ENCODE measurements at regions not wholly inside any gene's neighbourhood (a gene's known extent, or its start where the extent isn't known, plus 50 kb on each side); places are given as distances from the start of the nearest gene placed in this dataset.

DNA sequence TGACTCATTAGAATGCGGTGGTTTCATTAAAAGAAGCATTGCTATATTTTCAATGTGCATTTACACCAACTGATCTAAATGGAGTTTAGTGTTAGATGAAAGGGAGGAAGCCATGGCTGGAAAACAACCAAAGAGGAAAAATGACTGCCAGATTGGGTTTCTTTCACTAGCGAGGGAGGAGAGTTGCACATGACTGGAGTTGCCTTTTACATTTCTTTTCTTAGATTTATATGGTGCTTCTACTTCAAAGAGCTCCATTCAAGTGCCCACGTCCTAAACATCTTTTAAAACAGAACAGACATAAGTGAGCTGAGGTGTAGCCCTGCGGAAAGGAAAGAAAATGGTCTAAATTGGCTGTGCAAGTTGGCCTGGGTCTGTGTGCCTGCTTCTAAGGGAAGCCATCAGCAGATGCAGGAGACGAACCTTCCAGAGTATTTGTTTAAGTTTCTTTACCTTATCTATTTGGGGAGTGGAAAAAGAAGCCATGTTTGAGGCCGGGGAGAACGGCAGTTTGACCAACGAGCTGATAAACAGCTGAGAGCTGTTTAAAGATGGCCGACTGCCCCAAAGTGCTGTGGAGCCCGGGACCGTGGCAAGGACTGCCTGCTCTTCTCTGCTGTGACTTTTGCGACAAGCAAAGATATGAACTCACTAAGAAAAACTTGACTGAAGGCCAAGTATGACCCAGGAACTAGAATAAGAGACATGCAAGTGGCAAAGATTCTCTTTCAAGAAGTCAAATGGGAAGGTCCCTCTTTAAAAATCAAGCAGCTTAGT lies 327.0 kb downstream of the ZNF516 start:
- Histone ChIP-seq H3K9me3 (no peaks in the 10 kb centered on the region), H3K27ac (no peak overlapping the region), H3K4me3 (no peak overlapping the region), H3K27me3 (replicated peaks; ENCODE audit: insufficient read depth) (no peaks in the 10 kb centered on the region), H3K4me1 (ENCODE audit: control insufficient read depth in 1 of 2, low read depth in 2 of 2) (no peaks in the 10 kb centered on the region), H3K36me3 (no peaks in the 10 kb centered on the region)
- TF ChIP-seq, protein P1, sequence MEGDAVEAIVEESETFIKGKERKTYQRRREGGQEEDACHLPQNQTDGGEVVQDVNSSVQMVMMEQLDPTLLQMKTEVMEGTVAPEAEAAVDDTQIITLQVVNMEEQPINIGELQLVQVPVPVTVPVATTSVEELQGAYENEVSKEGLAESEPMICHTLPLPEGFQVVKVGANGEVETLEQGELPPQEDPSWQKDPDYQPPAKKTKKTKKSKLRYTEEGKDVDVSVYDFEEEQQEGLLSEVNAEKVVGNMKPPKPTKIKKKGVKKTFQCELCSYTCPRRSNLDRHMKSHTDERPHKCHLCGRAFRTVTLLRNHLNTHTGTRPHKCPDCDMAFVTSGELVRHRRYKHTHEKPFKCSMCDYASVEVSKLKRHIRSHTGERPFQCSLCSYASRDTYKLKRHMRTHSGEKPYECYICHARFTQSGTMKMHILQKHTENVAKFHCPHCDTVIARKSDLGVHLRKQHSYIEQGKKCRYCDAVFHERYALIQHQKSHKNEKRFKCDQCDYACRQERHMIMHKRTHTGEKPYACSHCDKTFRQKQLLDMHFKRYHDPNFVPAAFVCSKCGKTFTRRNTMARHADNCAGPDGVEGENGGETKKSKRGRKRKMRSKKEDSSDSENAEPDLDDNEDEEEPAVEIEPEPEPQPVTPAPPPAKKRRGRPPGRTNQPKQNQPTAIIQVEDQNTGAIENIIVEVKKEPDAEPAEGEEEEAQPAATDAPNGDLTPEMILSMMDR (IDR thresholded peaks at IDR 0.05), result no peak
- ATAC-seq (ENCODE audit: insufficient number of reproducible peaks, low FRiP score, low read depth) (no peak), DNase-seq (ENCODE audit: low spot score) (no peak)

DNA sequence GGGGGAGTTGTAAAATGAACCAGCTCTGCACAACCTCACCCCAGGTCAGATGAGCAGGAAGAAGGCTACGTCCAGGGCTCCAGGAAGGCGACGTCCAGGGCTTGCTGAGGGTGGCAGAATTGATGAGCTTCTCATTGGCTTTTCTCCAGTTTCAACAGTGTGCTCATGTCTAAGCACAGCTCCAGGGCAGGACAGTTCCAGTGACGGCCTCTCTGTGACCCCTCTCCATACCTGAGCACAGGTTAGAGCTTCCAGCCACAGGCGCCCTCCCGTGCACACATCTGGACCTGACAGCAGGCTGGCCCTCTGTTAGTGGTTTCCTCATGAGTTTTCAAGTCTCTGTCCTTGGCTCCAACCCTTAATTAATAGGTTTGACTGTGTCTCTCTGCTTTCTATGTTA lies 327.6 kb downstream of the ZNF516 start:
- ATAC-seq (ENCODE audit: insufficient number of reproducible peaks, low FRiP score, low read depth), result no peak
- H3K9me3 ChIP-seq, result no peaks in the 10 kb centered on the region
- H3K4me3 ChIP-seq, result no peak overlapping the region
- H3K36me3 ChIP-seq, result no peaks in the 10 kb centered on the region
- H3K27ac ChIP-seq, result no peak overlapping the region
- H3K4me1 ChIP-seq (ENCODE audit: control insufficient read depth in 1 of 2, low read depth in 2 of 2), result no peaks in the 10 kb centered on the region
- H3K27me3 ChIP-seq (replicated peaks; ENCODE audit: insufficient read depth), result no peaks in the 10 kb centered on the region
- DNase-seq (ENCODE audit: low spot score), result no peak
- TF ChIP-seq, protein P1 (IDR thresholded peaks at IDR 0.05), result no peak

DNA sequence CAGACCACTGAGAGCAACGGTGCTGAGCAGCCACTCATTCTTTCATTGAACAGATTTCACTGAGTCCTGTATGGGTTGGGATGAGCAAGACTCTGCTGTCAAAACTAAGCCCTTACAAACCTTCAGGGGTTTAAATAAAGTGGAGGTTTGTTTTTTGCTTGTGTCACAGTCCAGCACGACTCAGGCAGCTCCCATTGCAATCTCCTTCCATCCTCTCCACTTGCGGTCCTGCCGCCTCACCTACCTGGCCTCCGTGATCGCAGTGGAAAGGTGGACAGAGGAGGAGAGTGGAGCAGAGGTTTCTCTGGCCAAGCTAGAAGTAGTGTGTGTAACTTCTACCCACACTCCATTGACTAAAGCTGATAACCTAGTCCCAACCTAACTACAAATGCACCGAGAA lies 332.2 kb downstream of the ZNF516 start:
- no peak overlapping the region for H3K4me3 ChIP-seq
- H3K36me3 ChIP-seq, result no peaks in the 10 kb centered on the region
- DNase-seq (ENCODE audit: low spot score) (no peak), ATAC-seq (ENCODE audit: insufficient number of reproducible peaks, low FRiP score, low read depth) (no peak)
- TF ChIP-seq, protein P1 (IDR thresholded peaks at IDR 0.05), result no peak
- H3K27me3 ChIP-seq (replicated peaks; ENCODE audit: insufficient read depth), result no peaks in the 10 kb centered on the region
- H3K4me1 ChIP-seq (ENCODE audit: control insufficient read depth in 1 of 2, low read depth in 2 of 2), result no peaks in the 10 kb centered on the region
- no peak overlapping the region for H3K27ac ChIP-seq
- no peaks in the 10 kb centered on the region for H3K9me3 ChIP-seq

DNA sequence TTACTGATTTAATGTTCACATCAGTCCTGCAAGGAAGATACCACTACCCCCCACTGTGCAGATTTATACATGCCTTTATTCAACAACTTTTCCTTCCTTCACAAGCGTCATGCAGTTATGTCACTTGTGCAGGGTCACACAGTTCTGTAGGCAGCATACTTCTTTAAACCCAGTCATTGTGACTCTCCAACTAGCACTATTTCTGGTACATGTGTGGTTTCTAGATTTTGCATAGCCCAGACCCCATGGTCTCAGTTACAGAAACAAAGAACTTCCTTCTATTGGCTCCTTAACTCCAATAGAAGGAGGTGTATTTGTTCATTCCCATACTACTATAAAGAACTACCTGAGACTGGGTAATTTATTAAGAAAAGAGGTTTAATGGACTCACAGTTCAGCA lies 333.1 kb downstream of the ZNF516 start:
- no peaks in the 10 kb centered on the region for H3K36me3 ChIP-seq
- H3K27ac ChIP-seq, result no peak overlapping the region
- no peak overlapping the region for H3K4me3 ChIP-seq
- TF ChIP-seq, protein P1 (IDR thresholded peaks at IDR 0.05), result no peak
- ATAC-seq (ENCODE audit: insufficient number of reproducible peaks, low FRiP score, low read depth), result no peak
- no peaks in the 10 kb centered on the region for H3K9me3 ChIP-seq
- no peaks in the 10 kb centered on the region for H3K4me1 ChIP-seq (ENCODE audit: control insufficient read depth in 1 of 2, low read depth in 2 of 2)
- DNase-seq (ENCODE audit: low spot score), result no peak
- H3K27me3 ChIP-seq (replicated peaks; ENCODE audit: insufficient read depth), result no peaks in the 10 kb centered on the region

DNA sequence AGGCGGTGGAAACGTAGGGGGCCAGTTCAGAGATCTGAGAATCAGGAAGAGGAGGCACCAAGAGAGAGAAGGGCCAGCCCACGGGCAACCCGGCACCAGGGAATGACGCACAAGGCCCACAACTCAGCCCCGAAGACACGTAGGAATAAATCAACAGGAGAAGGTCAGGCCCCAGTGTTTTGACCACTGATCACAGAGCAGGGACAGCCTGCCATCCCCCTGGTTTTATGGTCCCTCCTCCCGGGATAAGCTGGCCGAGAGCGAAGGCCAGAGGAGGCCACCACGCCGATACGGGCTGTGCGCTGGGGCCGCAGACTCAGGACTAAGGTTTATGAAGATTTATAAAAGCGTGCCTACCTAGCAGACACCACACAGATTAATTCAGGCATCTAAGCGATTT lies 341.4 kb downstream of the ZNF516 start:
- Histone ChIP-seq H3K4me3 (no peak overlapping the region), H3K27ac (no peak overlapping the region), H3K36me3 (no peaks in the 10 kb centered on the region), H3K4me1 (ENCODE audit: control insufficient read depth in 1 of 2, low read depth in 2 of 2) (no peaks in the 10 kb centered on the region), H3K27me3 (replicated peaks; ENCODE audit: insufficient read depth) (no peaks in the 10 kb centered on the region), H3K9me3 (no peaks in the 10 kb centered on the region)
- ATAC-seq (ENCODE audit: insufficient number of reproducible peaks, low FRiP score, low read depth), result no peak
- no peak for DNase-seq (ENCODE audit: low spot score)
- TF ChIP-seq, protein P1 (IDR thresholded peaks at IDR 0.05), result no peak

Measured in thoracic aorta (tissue), 2 donors.